ENCODE measurements at regions not wholly inside any gene's neighbourhood (a gene's known extent, or its start where the extent isn't known, plus 50 kb on each side); places are given as distances from the start of the nearest gene placed in this dataset.

DNA sequence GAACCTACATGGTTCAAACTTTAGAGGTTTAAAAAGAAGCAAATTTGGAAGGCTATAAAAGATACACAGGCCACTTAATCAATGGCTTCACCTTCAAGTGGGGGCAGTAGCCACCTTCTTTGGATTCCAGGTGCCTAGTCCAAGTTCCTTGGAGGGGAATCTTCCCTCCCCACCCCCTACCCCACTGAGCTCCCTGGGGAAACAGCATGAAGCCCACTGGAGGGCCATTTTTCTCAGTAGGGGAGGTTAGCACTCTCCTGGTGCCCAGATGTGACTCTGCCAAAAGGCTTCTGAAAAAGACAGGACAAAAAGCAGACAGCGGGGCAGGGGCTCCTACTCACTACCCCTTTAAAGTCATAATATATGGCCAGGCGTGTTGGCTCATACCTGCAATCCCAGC lies 93.9 kb downstream of the KCTD15 start:
- Histone ChIP-seq H3K9me3 (ENCODE audit: control insufficient read depth, insufficient read depth, low read depth, low read length) (no peaks in the 10 kb centered on the region), H3K27ac (ENCODE audit: low read length) (no peak overlapping the region), H3K4me1 (ENCODE audit: control insufficient read depth, insufficient read depth, low read length) (no peaks in the 10 kb centered on the region), H3K4me3 (ENCODE audit: low read depth in 2 of 2, low read length in 2 of 2) (no peak overlapping the region), H3K27me3 (ENCODE audit: control insufficient read depth, insufficient read depth, low read length) (peaks cover 4% of the 10 kb centered on the region; the same call in 1 of the 2 replicates), H3K36me3 (ENCODE audit: control insufficient read depth, insufficient read depth, low read length) (no peaks in the 10 kb centered on the region)
- DNase-seq (ENCODE audit: low read depth, low spot score) = no peak
- intact Hi-C loops (cut with micrococcal nuclease; ENCODE audit: unreplicated experiment) (no loop called here), in situ Hi-C loops (cut with HindIII; ENCODE audit: low pct_unique_long_range_greater_than_20kb, low sequenced_read_pairs) (no loop called here)
- ChIA-PET CTCF (no interaction called here), POLR2A (no interaction called here)
- BruUV-seq (replicated peaks) = no TSS peak
- TF ChIP-seq POLR2AphosphoS5 (IDR thresholded peaks at IDR 0.05; ENCODE audit: low read depth, low read length) = no peak
- TF ChIP-seq, protein P1, sequence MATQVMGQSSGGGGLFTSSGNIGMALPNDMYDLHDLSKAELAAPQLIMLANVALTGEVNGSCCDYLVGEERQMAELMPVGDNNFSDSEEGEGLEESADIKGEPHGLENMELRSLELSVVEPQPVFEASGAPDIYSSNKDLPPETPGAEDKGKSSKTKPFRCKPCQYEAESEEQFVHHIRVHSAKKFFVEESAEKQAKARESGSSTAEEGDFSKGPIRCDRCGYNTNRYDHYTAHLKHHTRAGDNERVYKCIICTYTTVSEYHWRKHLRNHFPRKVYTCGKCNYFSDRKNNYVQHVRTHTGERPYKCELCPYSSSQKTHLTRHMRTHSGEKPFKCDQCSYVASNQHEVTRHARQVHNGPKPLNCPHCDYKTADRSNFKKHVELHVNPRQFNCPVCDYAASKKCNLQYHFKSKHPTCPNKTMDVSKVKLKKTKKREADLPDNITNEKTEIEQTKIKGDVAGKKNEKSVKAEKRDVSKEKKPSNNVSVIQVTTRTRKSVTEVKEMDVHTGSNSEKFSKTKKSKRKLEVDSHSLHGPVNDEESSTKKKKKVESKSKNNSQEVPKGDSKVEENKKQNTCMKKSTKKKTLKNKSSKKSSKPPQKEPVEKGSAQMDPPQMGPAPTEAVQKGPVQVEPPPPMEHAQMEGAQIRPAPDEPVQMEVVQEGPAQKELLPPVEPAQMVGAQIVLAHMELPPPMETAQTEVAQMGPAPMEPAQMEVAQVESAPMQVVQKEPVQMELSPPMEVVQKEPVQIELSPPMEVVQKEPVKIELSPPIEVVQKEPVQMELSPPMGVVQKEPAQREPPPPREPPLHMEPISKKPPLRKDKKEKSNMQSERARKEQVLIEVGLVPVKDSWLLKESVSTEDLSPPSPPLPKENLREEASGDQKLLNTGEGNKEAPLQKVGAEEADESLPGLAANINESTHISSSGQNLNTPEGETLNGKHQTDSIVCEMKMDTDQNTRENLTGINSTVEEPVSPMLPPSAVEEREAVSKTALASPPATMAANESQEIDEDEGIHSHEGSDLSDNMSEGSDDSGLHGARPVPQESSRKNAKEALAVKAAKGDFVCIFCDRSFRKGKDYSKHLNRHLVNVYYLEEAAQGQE (IDR thresholded peaks at IDR 0.05; ENCODE audit: insufficient read depth in 1 of 2, low read depth in 2 of 2, low read length in 1 of 2) = no peak
- TF ChIP-seq, protein P2, sequence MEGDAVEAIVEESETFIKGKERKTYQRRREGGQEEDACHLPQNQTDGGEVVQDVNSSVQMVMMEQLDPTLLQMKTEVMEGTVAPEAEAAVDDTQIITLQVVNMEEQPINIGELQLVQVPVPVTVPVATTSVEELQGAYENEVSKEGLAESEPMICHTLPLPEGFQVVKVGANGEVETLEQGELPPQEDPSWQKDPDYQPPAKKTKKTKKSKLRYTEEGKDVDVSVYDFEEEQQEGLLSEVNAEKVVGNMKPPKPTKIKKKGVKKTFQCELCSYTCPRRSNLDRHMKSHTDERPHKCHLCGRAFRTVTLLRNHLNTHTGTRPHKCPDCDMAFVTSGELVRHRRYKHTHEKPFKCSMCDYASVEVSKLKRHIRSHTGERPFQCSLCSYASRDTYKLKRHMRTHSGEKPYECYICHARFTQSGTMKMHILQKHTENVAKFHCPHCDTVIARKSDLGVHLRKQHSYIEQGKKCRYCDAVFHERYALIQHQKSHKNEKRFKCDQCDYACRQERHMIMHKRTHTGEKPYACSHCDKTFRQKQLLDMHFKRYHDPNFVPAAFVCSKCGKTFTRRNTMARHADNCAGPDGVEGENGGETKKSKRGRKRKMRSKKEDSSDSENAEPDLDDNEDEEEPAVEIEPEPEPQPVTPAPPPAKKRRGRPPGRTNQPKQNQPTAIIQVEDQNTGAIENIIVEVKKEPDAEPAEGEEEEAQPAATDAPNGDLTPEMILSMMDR (IDR thresholded peaks at IDR 0.05) = no peak
- no peak for TF ChIP-seq SIN3A (IDR thresholded peaks at IDR 0.05; ENCODE audit: borderline replicate concordance, insufficient read depth, low read depth, low read length)
- TF ChIP-seq TCF7L2 (IDR thresholded peaks at IDR 0.05; ENCODE audit: low read depth, low read length) = no peak
- no peak for ATAC-seq

DNA sequence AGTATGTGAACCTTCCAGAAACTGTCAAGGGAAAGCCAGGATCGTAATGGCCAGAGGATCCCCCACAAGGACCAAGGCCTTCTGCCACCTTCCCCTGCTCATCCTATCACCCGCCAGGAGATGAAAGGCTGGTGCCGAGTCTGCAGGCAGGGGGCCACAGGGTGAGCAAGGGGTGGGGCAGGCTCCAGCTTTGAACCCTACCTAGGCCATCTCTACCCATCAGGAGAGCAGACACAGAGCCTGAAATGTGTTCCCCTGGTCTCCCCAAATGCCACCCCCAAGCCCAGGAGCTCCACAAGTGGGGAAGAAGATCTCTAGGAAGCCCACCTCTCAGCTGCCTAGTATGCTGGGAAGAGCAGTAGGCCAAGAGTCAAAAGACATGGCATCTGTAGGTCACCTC lies 95.1 kb downstream of the KCTD15 start:
- in situ Hi-C loops (cut with HindIII; ENCODE audit: low pct_unique_long_range_greater_than_20kb, low sequenced_read_pairs) = no loop called here
- ChIA-PET POLR2A (no interaction called here), CTCF (interaction anchor here (0.6 to 1.2 kb wide), 2 partner anchors 107 to 248 kb away, joined by 3 to 5 read pairs; no protein-coding TSS in a partner anchor)
- TF ChIP-seq POLR2AphosphoS5 (IDR thresholded peaks at IDR 0.05; ENCODE audit: low read depth, low read length) = no peak
- TF ChIP-seq SIN3A (IDR thresholded peaks at IDR 0.05; ENCODE audit: borderline replicate concordance, insufficient read depth, low read depth, low read length) = no peak
- TF ChIP-seq, protein P2 (IDR thresholded peaks at IDR 0.05) = no peak
- no peak for TF ChIP-seq TCF7L2 (IDR thresholded peaks at IDR 0.05; ENCODE audit: low read depth, low read length)
- TF ChIP-seq, protein P1 (IDR thresholded peaks at IDR 0.05; ENCODE audit: insufficient read depth in 1 of 2, low read depth in 2 of 2, low read length in 1 of 2) = no peak
- Histone ChIP-seq H3K36me3 (ENCODE audit: control insufficient read depth, insufficient read depth, low read length) (no peaks in the 10 kb centered on the region), H3K9me3 (ENCODE audit: control insufficient read depth, insufficient read depth, low read depth, low read length) (no peaks in the 10 kb centered on the region), H3K27ac (ENCODE audit: low read length) (no peak overlapping the region), H3K4me3 (ENCODE audit: low read depth in 2 of 2, low read length in 2 of 2) (no peak overlapping the region), H3K4me1 (ENCODE audit: control insufficient read depth, insufficient read depth, low read length) (no peaks in the 10 kb centered on the region), H3K27me3 (ENCODE audit: control insufficient read depth, insufficient read depth, low read length) (peaks cover 4% of the 10 kb centered on the region; the same call in 1 of the 2 replicates)
- DNase-seq (ENCODE audit: low read depth, low spot score) (no peak), ATAC-seq (no peak)
- intact Hi-C loops (cut with micrococcal nuclease; ENCODE audit: unreplicated experiment) = no loop called here
- BruUV-seq (replicated peaks) = no TSS peak
